ENCODE measurements at regions not wholly inside any gene's neighbourhood (a gene's known extent, or its start where the extent isn't known, plus 50 kb on each side); places are given as distances from the start of the nearest gene placed in this dataset.

- WGBS (ENCODE audit: insufficient coverage) = no CpG with 5 or more reads among the region's 5 CpGs
- Histone ChIP-seq H3K27ac (ENCODE audit: low read depth in 1 of 2, low read length in 2 of 2) (no peak overlapping the region), H3K4me3 (replicated peaks in 1 of 3; ENCODE audit: low read depth in 2 of 3, low read length in 3 of 3) (no peak overlapping the region), H3K36me3 (replicated peaks in 1 of 2; ENCODE audit: control insufficient read depth in 1 of 2, insufficient read depth in 2 of 2, low read length in 2 of 2) (no peaks in the 10 kb centered on the region), H3K79me2 (ENCODE audit: insufficient read depth, low read length) (no peaks in the 10 kb centered on the region), H3K9ac (ENCODE audit: insufficient read depth, low read length, poor library complexity, severe bottlenecking) (no peak overlapping the region), H3K27me3 (ENCODE audit: control insufficient read depth in 2 of 2, insufficient read depth in 2 of 2, low read length in 2 of 2) (no peaks in the 10 kb centered on the region), H2AFZ (ENCODE audit: insufficient read depth, low read depth, low read length, poor library complexity, severe bottlenecking) (no peak overlapping the region), H4K20me1 (ENCODE audit: insufficient read depth, low read length) (no peaks in the 10 kb centered on the region), H3K4me1 (ENCODE audit: control insufficient read depth in 1 of 2, insufficient read depth in 2 of 2, low read length in 2 of 2) (peaks cover 0 to 3% of the 10 kb centered on the region in 2 donors), H3K9me3 (replicated peaks in 1 of 2; ENCODE audit: control insufficient read depth in 1 of 2, insufficient read depth in 1 of 2, low read length in 2 of 2) (no peaks in the 10 kb centered on the region), H3K4me2 (replicated peaks; ENCODE audit: extremely low read depth, low read length, poor library complexity, severe bottlenecking) (no peak overlapping the region)
- no peaks in the 10 kb centered on the region for H3K36me3 Mint-ChIP-seq
- H3K27me3 Mint-ChIP-seq (ENCODE audit: low read depth in 3 of 3) = peaks cover 0 to 3% (median 0%) of the 10 kb centered on the region in 3 donors
- peaks cover 0 to 6% (median 0%) of the 10 kb centered on the region in 7 donors for H3K9me3 Mint-ChIP-seq
- no peak overlapping the region for H3K4me3 Mint-ChIP-seq
- peaks cover 12% of the 10 kb centered on the region for H3K4me1 Mint-ChIP-seq
- no peak for TF ChIP-seq CTCF (IDR thresholded peaks at IDR 0.05)
- H3K27ac Mint-ChIP-seq = no peak overlapping the region
- intact Hi-C loops (cut with micrococcal nuclease) = no loop called here
- no peak for DNase-seq
Measured at GRCh38 chrX:147736045-147736444, 175.7 kb upstream of the FMR1 start.

GRCh38 chrX:147737690-147738089, 174.0 kb upstream of the FMR1 start:
- Histone ChIP-seq H3K9me3 (replicated peaks in 1 of 2; ENCODE audit: control insufficient read depth in 1 of 2, insufficient read depth in 1 of 2, low read length in 2 of 2) (no peaks in the 10 kb centered on the region), H3K4me3 (replicated peaks in 1 of 3; ENCODE audit: low read depth in 2 of 3, low read length in 3 of 3) (no peak overlapping the region), H3K27me3 (ENCODE audit: control insufficient read depth in 2 of 2, insufficient read depth in 2 of 2, low read length in 2 of 2) (no peaks in the 10 kb centered on the region), H3K36me3 (replicated peaks in 1 of 2; ENCODE audit: control insufficient read depth in 1 of 2, insufficient read depth in 2 of 2, low read length in 2 of 2) (no peaks in the 10 kb centered on the region), H4K20me1 (ENCODE audit: insufficient read depth, low read length) (no peaks in the 10 kb centered on the region), H3K27ac (ENCODE audit: low read depth in 1 of 2, low read length in 2 of 2) (no peak overlapping the region), H3K9ac (ENCODE audit: insufficient read depth, low read length, poor library complexity, severe bottlenecking) (no peak overlapping the region), H3K4me1 (ENCODE audit: control insufficient read depth in 1 of 2, insufficient read depth in 2 of 2, low read length in 2 of 2) (peaks cover 0 to 3% of the 10 kb centered on the region in 2 donors), H2AFZ (ENCODE audit: insufficient read depth, low read depth, low read length, poor library complexity, severe bottlenecking) (no peak overlapping the region), H3K4me2 (replicated peaks; ENCODE audit: extremely low read depth, low read length, poor library complexity, severe bottlenecking) (peak overlapping the region; percentile 2), H3K79me2 (ENCODE audit: insufficient read depth, low read length) (no peaks in the 10 kb centered on the region)
- Mint-ChIP-seq H3K4me3 (no peak overlapping the region), H3K27me3 (ENCODE audit: low read depth in 3 of 3) (peaks cover 0 to 3% (median 0%) of the 10 kb centered on the region in 3 donors), H3K36me3 (no peaks in the 10 kb centered on the region), H3K9me3 (peaks cover 0 to 3% (median 0%) of the 10 kb centered on the region in 7 donors), H3K4me1 (peaks cover 12% of the 10 kb centered on the region), H3K27ac (no peak overlapping the region)
- no CpG with 5 or more reads among the region's 3 CpGs for WGBS (ENCODE audit: insufficient coverage)
- no peak for TF ChIP-seq CTCF (IDR thresholded peaks at IDR 0.05)
- intact Hi-C loops (cut with micrococcal nuclease) = no loop called here
- DNase-seq = no peak

Measured in CD14-positive monocyte (primary cell).